ENCODE measurements at regions not wholly inside any gene's neighbourhood (a gene's known extent, or its start where the extent isn't known, plus 50 kb on each side); places are given as distances from the start of the nearest gene placed in this dataset.
"Not testable (repeated sequence)": the region's sequence is repeated elsewhere in the genome, so short reads cannot be mapped to it uniquely, and the experiment has no call there.

- no peak for DNase-seq
- ATAC-seq: no peak
Measured at GRCh38 chr5:145463634-145464033, 371.5 kb downstream of the PRELID2 start.

GRCh38 chr5:145462525-145462924 lies 372.6 kb downstream of the PRELID2 start:
- no peak for DNase-seq
- no peak for ATAC-seq

- ATAC-seq: no peak
Measured at GRCh38 chr5:145450286-145450885, 384.8 kb downstream of the PRELID2 start.

GRCh38 chr5:145449794-145450193 lies 385.3 kb downstream of the PRELID2 start:
- ATAC-seq: no peak

More at GRCh38 chr5:145450286-145450885, 384.8 kb downstream of the PRELID2 start:
- DNase-seq: no peak

GRCh38 chr5:145446875-145447274 lies 388.3 kb downstream of the PRELID2 start:
- DNase-seq, ATAC-seq: not testable (repeated sequence)

More at GRCh38 chr5:145449794-145450193, 385.3 kb downstream of the PRELID2 start:
- DNase-seq: no peak

GRCh38 chr5:145446412-145446811 lies 388.7 kb downstream of the PRELID2 start:
- DNase-seq (no peak), ATAC-seq (no peak)

GRCh38 chr5:145445027-145445426 lies 390.1 kb downstream of the PRELID2 start:
- no peak for ATAC-seq
- DNase-seq: no peak

GRCh38 chr5:145443964-145444363 lies 391.2 kb downstream of the PRELID2 start:
- DNase-seq (no peak), ATAC-seq (no peak)

GRCh38 chr5:145443366-145443765 lies 391.8 kb downstream of the PRELID2 start:
- ATAC-seq: no peak
- no peak for DNase-seq

- DNase-seq, ATAC-seq: not testable (repeated sequence)
Measured at GRCh38 chr5:145442661-145443060, 392.5 kb downstream of the PRELID2 start.

GRCh38 chr5:145441228-145441627 lies 393.9 kb downstream of the PRELID2 start:
- no peak for DNase-seq
- no peak for ATAC-seq

GRCh38 chr5:145437627-145438026 lies 397.5 kb downstream of the PRELID2 start:
- ATAC-seq: no peak
- DNase-seq: no peak

GRCh38 chr5:145433077-145433476 lies 402.1 kb downstream of the PRELID2 start:
- ATAC-seq: no peak
- DNase-seq: no peak

- no peak for DNase-seq
- ATAC-seq: no peak
Measured at GRCh38 chr5:145429170-145429569, 406.0 kb downstream of the PRELID2 start.

GRCh38 chr5:145408048-145408341 lies 427.1 kb downstream of the PRELID2 start:
- ATAC-seq (no peak), DNase-seq (no peak)

- DNase-seq (no peak), ATAC-seq (no peak)
Measured at GRCh38 chr5:145407300-145408047, 427.7 kb downstream of the PRELID2 start.

GRCh38 chr5:145403992-145404391 lies 431.1 kb downstream of the PRELID2 start:
- DNase-seq (no peak), ATAC-seq (no peak)

GRCh38 chr5:145396888-145397287 lies 438.3 kb downstream of the PRELID2 start:
- no peak for ATAC-seq
- DNase-seq: no peak

- DNase-seq, ATAC-seq: not testable (repeated sequence)
Measured at GRCh38 chr5:145395151-145395550, 440.0 kb downstream of the PRELID2 start.

- no peak for ATAC-seq
- DNase-seq: no peak
Measured at GRCh38 chr5:145393426-145393825, 441.7 kb downstream of the PRELID2 start.

GRCh38 chr5:145389047-145389446 lies 446.1 kb downstream of the PRELID2 start:
- DNase-seq: no peak
- ATAC-seq: no peak

- no peak for DNase-seq
Measured at GRCh38 chr5:145385276-145385675, 449.9 kb downstream of the PRELID2 start.

GRCh38 chr5:145378226-145378625 lies 456.9 kb downstream of the PRELID2 start:
- ATAC-seq: no peak
- no peak for DNase-seq

More at GRCh38 chr5:145385276-145385675, 449.9 kb downstream of the PRELID2 start:
- no peak for ATAC-seq

GRCh38 chr5:145375521-145375920 lies 459.6 kb downstream of the PRELID2 start:
- DNase-seq: no peak
- no peak for ATAC-seq

All from stimulated activated naive CD8-positive, alpha-beta T cell treated with anti-CD3 and anti-CD28 coated beads, Interleukin-15, Interleukin-2, amounts not matched to agents 100 U/mL and 50 U/mL, for 24 hours (primary cell).